ENCODE measurements at regions not wholly inside any gene's neighbourhood (a gene's known extent, or its start where the extent isn't known, plus 50 kb on each side); places are given as distances from the start of the nearest gene placed in this dataset.

DNA sequence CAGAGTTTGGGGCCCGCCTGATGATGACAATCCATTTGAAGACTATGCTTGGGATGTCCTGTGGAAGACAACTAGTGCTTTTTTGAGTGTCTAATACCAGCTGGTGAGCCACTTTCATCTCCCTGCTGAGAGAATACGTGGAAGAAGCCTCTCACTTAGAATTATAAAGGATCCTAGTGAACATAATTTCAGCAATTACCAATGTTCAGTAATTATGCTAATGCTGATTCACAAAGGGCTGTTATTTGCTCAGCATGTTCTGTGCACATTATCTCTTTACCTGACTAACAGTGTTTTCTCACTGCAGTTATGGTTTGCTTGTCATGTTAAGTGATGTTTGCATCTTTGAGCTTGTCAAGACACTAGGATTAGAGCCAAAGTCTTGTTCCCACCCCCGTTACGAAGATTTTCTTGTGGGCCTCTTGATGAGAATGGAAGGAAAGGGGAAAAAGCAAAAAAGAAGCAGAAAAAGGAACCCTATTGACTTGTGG lies 282.1 kb upstream of the CHD6 start:
- TF ChIP-seq, protein P1, sequence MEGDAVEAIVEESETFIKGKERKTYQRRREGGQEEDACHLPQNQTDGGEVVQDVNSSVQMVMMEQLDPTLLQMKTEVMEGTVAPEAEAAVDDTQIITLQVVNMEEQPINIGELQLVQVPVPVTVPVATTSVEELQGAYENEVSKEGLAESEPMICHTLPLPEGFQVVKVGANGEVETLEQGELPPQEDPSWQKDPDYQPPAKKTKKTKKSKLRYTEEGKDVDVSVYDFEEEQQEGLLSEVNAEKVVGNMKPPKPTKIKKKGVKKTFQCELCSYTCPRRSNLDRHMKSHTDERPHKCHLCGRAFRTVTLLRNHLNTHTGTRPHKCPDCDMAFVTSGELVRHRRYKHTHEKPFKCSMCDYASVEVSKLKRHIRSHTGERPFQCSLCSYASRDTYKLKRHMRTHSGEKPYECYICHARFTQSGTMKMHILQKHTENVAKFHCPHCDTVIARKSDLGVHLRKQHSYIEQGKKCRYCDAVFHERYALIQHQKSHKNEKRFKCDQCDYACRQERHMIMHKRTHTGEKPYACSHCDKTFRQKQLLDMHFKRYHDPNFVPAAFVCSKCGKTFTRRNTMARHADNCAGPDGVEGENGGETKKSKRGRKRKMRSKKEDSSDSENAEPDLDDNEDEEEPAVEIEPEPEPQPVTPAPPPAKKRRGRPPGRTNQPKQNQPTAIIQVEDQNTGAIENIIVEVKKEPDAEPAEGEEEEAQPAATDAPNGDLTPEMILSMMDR (IDR thresholded peaks at IDR 0.05): no peak
- no peak for TF ChIP-seq POLR2A (IDR thresholded peaks at IDR 0.05)

Data from heart left ventricle (tissue), 13 donors.